HEK293 (cell line): ENCODE measurements at regions not wholly inside any gene's neighbourhood (a gene's known extent, or its start where the extent isn't known, plus 50 kb on each side); places are given as distances from the start of the nearest gene placed in this dataset.

ENCODE experiments used
- CTCF ChIA-PET: fragments of 350-600 bp; formaldehyde crosslinking; extraction: SDS; loops from one replicate; lab custom pipeline; 2021; ENCODE audit warnings: antibody characterized with exemption; lab: Yijun Ruan, JAX
- POLR2A ChIA-PET: fragments of 300-600 bp; formaldehyde crosslinking; extraction: SDS; loops from one replicate; lab custom pipeline; 2020; ENCODE audit warnings: antibody characterized with exemption, inconsistent platforms; lab: Yijun Ruan, JAX
- H3K27ac ChIP-seq: fragments of 200-500 bp; sonication (Bioruptor generic); 2 replicates; pipeline ENCODE4 v1.5.1; 2014; ENCODE audit warnings: low read depth, low read length, control low read depth, inconsistent platforms; ENCODE audit errors: extremely low read depth
- H3K36me3 ChIP-seq, 2 experiments: fragments of 200-500 bp in 1 of 2; sonication (Bioruptor generic) in 1 of 2; 1 replicate in 1 of 2; 2 replicates in 1 of 2; pipeline ENCODE4 v1.5.1; 2014 to 2017; ENCODE audit warnings: inconsistent platforms in 2 of 2, low read length in 2 of 2; ENCODE audit not compliant: control insufficient read depth in 2 of 2, insufficient read depth in 1 of 2
- H3K4me1 ChIP-seq: fragments of 200-500 bp; sonication (Bioruptor generic); 2 replicates; pipeline ENCODE4 v1.5.1; 2014; ENCODE audit warnings: mild to moderate bottlenecking, low read length, inconsistent platforms; ENCODE audit not compliant: control insufficient read depth, insufficient read depth
- H3K4me3 ChIP-seq: 2 replicates; pipeline ENCODE4 v1.5.1; 2011; ENCODE audit warnings: low read depth, mild to moderate bottlenecking, control low read depth, low read length, moderate library complexity
- H3K9me3 ChIP-seq: fragments of 200-500 bp; sonication (Bioruptor generic); 2 replicates; pipeline ENCODE4 v1.5.1; 2014; ENCODE audit warnings: low read depth, low read length, inconsistent platforms; ENCODE audit not compliant: control insufficient read depth, insufficient read depth
- GFI1B ChIP-seq: fragments of 450-650 bp; formaldehyde crosslinking; IDR thresholded peaks from 2 replicates; pipeline ENCODE4 v1.5.1; 2016; ENCODE audit warnings: missing biosample characterization, missing genetic modification characterization
- HOXD13 ChIP-seq: sonication (generic); formaldehyde crosslinking; IDR thresholded peaks from 2 replicates; pipeline ENCODE4 v1.8.0; 2022; ENCODE audit warnings: missing genetic modification reagents, borderline replicate concordance
- MYNN ChIP-seq: fragments of 450-650 bp; formaldehyde crosslinking; IDR thresholded peaks from 2 replicates; pipeline ENCODE4 v1.5.1; 2016; ENCODE audit warnings: missing biosample characterization, missing genetic modification characterization, borderline replicate concordance
- SALL2 ChIP-seq: fragments of 450-650 bp; formaldehyde crosslinking; IDR thresholded peaks from 2 replicates; pipeline ENCODE4 v1.5.0; 2017; ENCODE audit warnings: missing biosample characterization, mild to moderate bottlenecking, missing genetic modification characterization, borderline replicate concordance
- SP2 ChIP-seq: fragments of 450-650 bp; formaldehyde crosslinking; IDR thresholded peaks from 2 replicates; pipeline ENCODE4 v1.5.1; 2016; ENCODE audit warnings: missing biosample characterization, missing genetic modification characterization
- TCF7L2 ChIP-seq: IDR thresholded peaks from 2 replicates; pipeline ENCODE4 v1.6.1; 2011; ENCODE audit warnings: low read depth, mild to moderate bottlenecking, inconsistent platforms, low read length, moderate library complexity, borderline replicate concordance
- TRIM28 ChIP-seq: IDR thresholded peaks from 2 replicates; pipeline ENCODE4 v1.6.1; 2011; ENCODE audit warnings: low read length, control low read depth, borderline replicate concordance
- YY1 ChIP-seq: fragments of 450-650 bp; formaldehyde crosslinking; IDR thresholded peaks from 2 replicates; pipeline ENCODE4 v1.5.1; 2018; ENCODE audit warnings: missing biosample characterization, missing genetic modification characterization
- ZBTB48 ChIP-seq: fragments of 450-650 bp; formaldehyde crosslinking; IDR thresholded peaks from 2 replicates; pipeline ENCODE4 v1.5.1; 2016; ENCODE audit warnings: missing biosample characterization, missing genetic modification characterization
- ZFHX2 ChIP-seq: fragments of 450-650 bp; formaldehyde crosslinking; conservative IDR thresholded peaks from 2 replicates; pipeline ENCODE4 v1.5.1; 2016; ENCODE audit warnings: missing biosample characterization, missing genetic modification characterization
- ZFP3 ChIP-seq: fragments of 450-650 bp; formaldehyde crosslinking; IDR thresholded peaks from 2 replicates; pipeline ENCODE4 v1.5.1; 2016; ENCODE audit warnings: low read depth, missing biosample characterization, missing genetic modification characterization
- ZNF10 ChIP-seq: fragments of 450-650 bp; formaldehyde crosslinking; IDR thresholded peaks from 2 replicates; pipeline ENCODE4 v1.5.1; 2017; ENCODE audit warnings: missing biosample characterization, missing genetic modification characterization
- ZNF221 ChIP-seq: fragments of 450-650 bp; formaldehyde crosslinking; IDR thresholded peaks from 2 replicates; pipeline ENCODE4 v1.5.1; 2017; ENCODE audit warnings: missing biosample characterization, missing genetic modification characterization, borderline replicate concordance
- ZNF266 ChIP-seq: fragments of 450-650 bp; formaldehyde crosslinking; IDR thresholded peaks from 2 replicates; pipeline ENCODE4 v1.5.1; 2016; ENCODE audit warnings: missing biosample characterization, missing genetic modification characterization, low read depth
- ZNF366 ChIP-seq: fragments of 450-650 bp; formaldehyde crosslinking; conservative IDR thresholded peaks from 2 replicates; pipeline ENCODE4 v1.5.1; 2016; ENCODE audit warnings: missing biosample characterization, missing genetic modification characterization
- ZNF555 ChIP-seq: fragments of 450-650 bp; formaldehyde crosslinking; conservative IDR thresholded peaks from 2 replicates; pipeline ENCODE4 v1.5.1; 2017; ENCODE audit warnings: missing biosample characterization, mild to moderate bottlenecking, missing genetic modification characterization, inconsistent platforms
- ZNF571 ChIP-seq: fragments of 450-650 bp; formaldehyde crosslinking; IDR thresholded peaks from 2 replicates; pipeline ENCODE4 v1.5.0; 2017; ENCODE audit warnings: missing biosample characterization, missing genetic modification characterization
- ZNF610 ChIP-seq: fragments of 450-650 bp; formaldehyde crosslinking; IDR thresholded peaks from 2 replicates; pipeline ENCODE4 v1.5.1; 2016; ENCODE audit warnings: missing biosample characterization, missing genetic modification characterization, borderline replicate concordance
- ZNF639 ChIP-seq: fragments of 450-650 bp; formaldehyde crosslinking; IDR thresholded peaks from 2 replicates; pipeline ENCODE4 v1.5.1; 2016; ENCODE audit warnings: missing biosample characterization, missing genetic modification characterization
- ZNF747 ChIP-seq: fragments of 450-650 bp; formaldehyde crosslinking; IDR thresholded peaks from 2 replicates; pipeline ENCODE4 v1.5.1; 2016; ENCODE audit warnings: missing biosample characterization, missing genetic modification characterization
- TF ChIP-seq, protein P1 (sequence below): fragments of 450-650 bp; formaldehyde crosslinking; IDR thresholded peaks from 2 replicates; pipeline ENCODE4 v1.5.1; 2017; ENCODE audit warnings: missing biosample characterization, missing genetic modification characterization
- TF ChIP-seq, protein P2 (sequence below): fragments of 450-650 bp; formaldehyde crosslinking; IDR thresholded peaks from 2 replicates; pipeline ENCODE4 v1.5.1; 2017; ENCODE audit warnings: missing biosample characterization, missing genetic modification characterization
- TF ChIP-seq, protein P3 (sequence below): IDR thresholded peaks from 2 replicates; pipeline ENCODE4 v1.6.1; 2011; ENCODE audit warnings: mild to moderate bottlenecking, low read depth, low read length, borderline replicate concordance
- TF ChIP-seq, protein P4 (sequence below): fragments of 450-650 bp; formaldehyde crosslinking; IDR thresholded peaks from 2 replicates; pipeline ENCODE4 v1.5.1; 2016; ENCODE audit warnings: missing biosample characterization, missing genetic modification characterization

GRCh38 chr2:63729831-63730230 lies 111.9 kb upstream of the UGP2 start:
- CTCF ChIA-PET, result interaction anchor here (0.7 kb wide), 2 partner anchors 59 to 99 kb away, joined by 3 to 4 read pairs; no protein-coding TSS in a partner anchor
- no peak overlapping the region for H3K27ac ChIP-seq
- no peaks in the 10 kb centered on the region for H3K9me3 ChIP-seq
- POLR2A ChIA-PET, result no interaction called here
- H3K4me3 ChIP-seq, result no peak overlapping the region
- TF ChIP-seq ZFP3 (tag by site-specific recombination) (no peak), ZNF10 (no peak), ZNF571 (tag by site-specific recombination) (no peak), TRIM28 (no peak), ZNF221 (tag by site-specific recombination) (no peak), SALL2 (tag by site-specific recombination) (no peak), MYNN (tag by site-specific recombination) (no peak), ZNF747 (tag by site-specific recombination) (no peak), ZFHX2 (tag by site-specific recombination) (no peak), ZNF266 (tag by site-specific recombination) (no peak), ZNF555 (tag by site-specific recombination) (no peak), TCF7L2 (no peak), GFI1B (no peak), ZNF610 (tag by site-specific recombination) (no peak), ZNF366 (no peak), ZNF639 (tag by site-specific recombination) (no peak), ZBTB48 (tag by site-specific recombination) (no peak)
- TF ChIP-seq, protein P1, sequence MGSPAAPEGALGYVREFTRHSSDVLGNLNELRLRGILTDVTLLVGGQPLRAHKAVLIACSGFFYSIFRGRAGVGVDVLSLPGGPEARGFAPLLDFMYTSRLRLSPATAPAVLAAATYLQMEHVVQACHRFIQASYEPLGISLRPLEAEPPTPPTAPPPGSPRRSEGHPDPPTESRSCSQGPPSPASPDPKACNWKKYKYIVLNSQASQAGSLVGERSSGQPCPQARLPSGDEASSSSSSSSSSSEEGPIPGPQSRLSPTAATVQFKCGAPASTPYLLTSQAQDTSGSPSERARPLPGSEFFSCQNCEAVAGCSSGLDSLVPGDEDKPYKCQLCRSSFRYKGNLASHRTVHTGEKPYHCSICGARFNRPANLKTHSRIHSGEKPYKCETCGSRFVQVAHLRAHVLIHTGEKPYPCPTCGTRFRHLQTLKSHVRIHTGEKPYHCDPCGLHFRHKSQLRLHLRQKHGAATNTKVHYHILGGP (tag by site-specific recombination), result no peak
- TF ChIP-seq, protein P2, sequence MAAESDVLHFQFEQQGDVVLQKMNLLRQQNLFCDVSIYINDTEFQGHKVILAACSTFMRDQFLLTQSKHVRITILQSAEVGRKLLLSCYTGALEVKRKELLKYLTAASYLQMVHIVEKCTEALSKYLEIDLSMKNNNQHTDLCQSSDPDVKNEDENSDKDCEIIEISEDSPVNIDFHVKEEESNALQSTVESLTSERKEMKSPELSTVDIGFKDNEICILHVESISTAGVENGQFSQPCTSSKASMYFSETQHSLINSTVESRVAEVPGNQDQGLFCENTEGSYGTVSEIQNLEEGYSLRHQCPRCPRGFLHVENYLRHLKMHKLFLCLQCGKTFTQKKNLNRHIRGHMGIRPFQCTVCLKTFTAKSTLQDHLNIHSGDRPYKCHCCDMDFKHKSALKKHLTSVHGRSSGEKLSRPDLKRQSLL (tag by site-specific recombination), result no peak
- TF ChIP-seq, protein P3, sequence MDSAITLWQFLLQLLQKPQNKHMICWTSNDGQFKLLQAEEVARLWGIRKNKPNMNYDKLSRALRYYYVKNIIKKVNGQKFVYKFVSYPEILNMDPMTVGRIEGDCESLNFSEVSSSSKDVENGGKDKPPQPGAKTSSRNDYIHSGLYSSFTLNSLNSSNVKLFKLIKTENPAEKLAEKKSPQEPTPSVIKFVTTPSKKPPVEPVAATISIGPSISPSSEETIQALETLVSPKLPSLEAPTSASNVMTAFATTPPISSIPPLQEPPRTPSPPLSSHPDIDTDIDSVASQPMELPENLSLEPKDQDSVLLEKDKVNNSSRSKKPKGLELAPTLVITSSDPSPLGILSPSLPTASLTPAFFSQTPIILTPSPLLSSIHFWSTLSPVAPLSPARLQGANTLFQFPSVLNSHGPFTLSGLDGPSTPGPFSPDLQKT, result no peak
- no peaks in the 10 kb centered on the region for H3K4me1 ChIP-seq
- no peaks in the 10 kb centered on the region for H3K36me3 ChIP-seq

DNA sequence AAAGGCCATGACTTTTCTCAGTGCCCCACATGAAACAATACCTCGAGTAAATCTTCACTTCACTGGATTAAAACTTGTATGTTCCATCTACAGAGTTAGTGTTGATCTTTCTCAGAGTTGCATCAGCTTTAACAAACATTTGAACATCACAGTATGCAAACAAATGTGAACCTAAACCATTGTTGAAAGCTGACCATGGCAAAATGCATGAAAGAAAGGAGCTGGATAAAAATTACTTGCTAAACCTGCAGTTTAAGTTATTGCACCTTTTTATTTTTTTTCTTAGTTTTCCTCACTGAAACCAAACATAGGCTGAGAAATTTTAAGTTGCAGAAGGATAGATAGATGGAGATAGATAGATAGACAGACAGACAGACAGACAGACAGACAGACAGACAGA lies 107.2 kb upstream of the UGP2 start:
- ChIA-PET CTCF (interaction anchor here (1.0 to 1.2 kb wide), 2 partner anchors 35 to 36 kb away, joined by 3 to 4 read pairs; no protein-coding TSS in a partner anchor), POLR2A (no interaction called here)
- Histone ChIP-seq H3K9me3 (no peaks in the 10 kb centered on the region), H3K36me3 (no peaks in the 10 kb centered on the region), H3K4me3 (no peak overlapping the region), H3K27ac (no peak overlapping the region), H3K4me1 (peaks cover 10% of the 10 kb centered on the region)
- TF ChIP-seq HOXD13 (CRISPR knock-in tag) (peak; percentile 72; the same call in 1 of the 2 replicates), SP2 (tag by site-specific recombination) (no peak), YY1 (tag by site-specific recombination) (no peak)
- TF ChIP-seq, protein P4, sequence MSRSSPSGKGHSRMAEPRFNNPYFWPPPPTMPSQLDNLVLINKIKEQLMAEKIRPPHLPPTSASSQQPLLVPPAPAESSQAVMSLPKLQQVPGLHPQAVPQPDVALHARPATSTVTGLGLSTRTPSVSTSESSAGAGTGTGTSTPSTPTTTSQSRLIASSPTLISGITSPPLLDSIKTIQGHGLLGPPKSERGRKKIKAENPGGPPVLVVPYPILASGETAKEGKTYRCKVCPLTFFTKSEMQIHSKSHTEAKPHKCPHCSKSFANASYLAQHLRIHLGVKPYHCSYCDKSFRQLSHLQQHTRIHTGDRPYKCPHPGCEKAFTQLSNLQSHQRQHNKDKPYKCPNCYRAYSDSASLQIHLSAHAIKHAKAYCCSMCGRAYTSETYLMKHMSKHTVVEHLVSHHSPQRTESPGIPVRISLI (tag by site-specific recombination), result no peak
